NCI-H146 treated with DMSO at 0.1 percent for 48 hours (cell line): ENCODE measurements at regions not wholly inside any gene's neighbourhood (a gene's known extent, or its start where the extent isn't known, plus 50 kb on each side); places are given as distances from the start of the nearest gene placed in this dataset.
"Not testable (repeated sequence)": the region's sequence is repeated elsewhere in the genome, so short reads cannot be mapped to it uniquely, and the experiment has no call there.

Experiments
- DNase-seq: peaks from one replicate; lab custom pipeline; 2025; ENCODE audit not compliant: unreplicated experiment; lab: John Stamatoyannopoulos, UW

- no peak for DNase-seq
Observed at GRCh38 chr3:56927855-56928254, 126.1 kb upstream of the ARHGEF3 start.

- no peak for DNase-seq
Observed at GRCh38 chr3:56926947-56927282, 125.2 kb upstream of the ARHGEF3 start.

- no peak for DNase-seq
Observed at GRCh38 chr3:56926243-56926946, 124.6 kb upstream of the ARHGEF3 start.

- DNase-seq, result not testable (repeated sequence)
Observed at GRCh38 chr3:56924700-56925099, 123.0 kb upstream of the ARHGEF3 start.

- DNase-seq, result no peak
Observed at GRCh38 chr3:56923526-56924224, 121.9 kb upstream of the ARHGEF3 start.

GRCh38 chr3:56921573-56922453 is 120.1 kb upstream of the ARHGEF3 start:
- no peak for DNase-seq

- DNase-seq, result no peak
Observed at GRCh38 chr3:56919797-56920195, 118.0 kb upstream of the ARHGEF3 start.

GRCh38 chr3:56919137-56919796 is 117.5 kb upstream of the ARHGEF3 start:
- DNase-seq, result peak; percentile 11

- no peak for DNase-seq
Observed at GRCh38 chr3:56918111-56918568, 116.4 kb upstream of the ARHGEF3 start.

GRCh38 chr3:56917361-56918110 is 115.8 kb upstream of the ARHGEF3 start:
- DNase-seq, result peak; percentile 52

- DNase-seq, result no peak
Observed at GRCh38 chr3:56916716-56917360, 115.1 kb upstream of the ARHGEF3 start.

- DNase-seq, result peak; percentile 55
Observed at GRCh38 chr3:56915966-56916586, 114.3 kb upstream of the ARHGEF3 start.

- DNase-seq, result no peak
Observed at GRCh38 chr3:56914646-56915045, 112.9 kb upstream of the ARHGEF3 start.

GRCh38 chr3:56911363-56911762 is 109.6 kb upstream of the ARHGEF3 start:
- DNase-seq, result no peak

GRCh38 chr3:56909349-56909748 is 107.6 kb upstream of the ARHGEF3 start:
- no peak for DNase-seq

- DNase-seq, result no peak
Observed at GRCh38 chr3:56908004-56908403, 106.3 kb upstream of the ARHGEF3 start.

GRCh38 chr3:56904552-56905215 is 102.9 kb upstream of the ARHGEF3 start:
- no peak for DNase-seq

- no peak for DNase-seq
Observed at GRCh38 chr3:56903231-56903782, 101.6 kb upstream of the ARHGEF3 start.
